GM04503 (cell line): ENCODE measurements at regions not wholly inside any gene's neighbourhood (a gene's known extent, or its start where the extent isn't known, plus 50 kb on each side); places are given as distances from the start of the nearest gene placed in this dataset.
"Not testable (repeated sequence)": the region's sequence is repeated elsewhere in the genome, so short reads cannot be mapped to it uniquely, and the experiment has no call there.

Experiments
- DNase-seq: peaks from one replicate; pipeline ENCODE4 v3.0.0-alpha.2; 2012; ENCODE audit warnings: low read depth

- DNase-seq = no peak
Measured at GRCh38 chr1:5733596-5733995, 258.6 kb downstream of the NPHP4 start.

DNA sequence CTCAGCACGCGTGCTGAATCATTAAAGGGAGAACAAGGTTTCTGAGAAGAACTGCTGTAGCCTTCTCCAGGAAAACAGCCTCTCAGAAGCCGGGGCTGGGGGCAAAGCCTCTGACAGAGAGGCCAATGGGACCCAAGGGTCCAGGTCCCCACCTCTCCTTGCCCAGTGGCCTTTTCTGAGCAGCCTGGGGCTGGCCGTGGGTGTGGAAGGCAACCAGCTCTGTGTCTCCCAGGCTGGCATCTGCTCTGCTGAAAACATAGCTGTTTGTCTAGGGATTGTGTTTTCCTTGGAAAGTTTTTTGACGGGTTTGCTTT, 261.2 kb downstream of the NPHP4 start:
- DNase-seq = no peak

- DNase-seq = no peak
Measured at GRCh38 chr1:5730272-5731109, 261.7 kb downstream of the NPHP4 start.

DNA sequence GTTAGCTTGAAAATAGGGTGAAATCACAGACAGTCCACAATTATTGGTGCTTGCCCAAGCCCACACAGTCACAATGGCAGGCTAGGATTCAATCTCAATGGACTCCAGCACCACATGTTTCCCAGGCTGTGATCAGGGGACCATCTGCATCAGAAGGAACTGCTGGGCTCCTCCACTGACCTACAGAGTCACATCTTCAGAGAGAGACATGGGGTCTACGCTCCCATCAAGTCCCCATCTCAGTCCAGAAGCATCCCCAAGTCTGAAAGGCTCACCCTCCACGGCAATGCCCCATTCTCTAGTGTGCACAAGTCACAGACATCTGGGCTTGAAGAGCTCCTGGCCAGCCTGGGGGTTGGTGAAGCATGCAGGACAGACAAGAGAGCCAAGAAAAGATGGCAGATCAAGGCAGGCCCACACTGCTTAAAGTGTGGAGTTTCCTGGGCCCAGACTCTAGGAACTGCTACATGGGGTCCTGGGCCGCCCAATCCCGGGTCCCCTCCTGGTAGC, 262.5 kb downstream of the NPHP4 start:
- DNase-seq = no peak

- DNase-seq = no peak
Measured at GRCh38 chr1:5728663-5729355, 263.4 kb downstream of the NPHP4 start.

GRCh38 chr1:5727871-5728643, 264.2 kb downstream of the NPHP4 start:
- no peak for DNase-seq

- no peak for DNase-seq
Measured at GRCh38 chr1:5727191-5727590, 265.0 kb downstream of the NPHP4 start.

- DNase-seq = not testable (repeated sequence)
Measured at GRCh38 chr1:5726586-5727184, 265.5 kb downstream of the NPHP4 start.

DNA sequence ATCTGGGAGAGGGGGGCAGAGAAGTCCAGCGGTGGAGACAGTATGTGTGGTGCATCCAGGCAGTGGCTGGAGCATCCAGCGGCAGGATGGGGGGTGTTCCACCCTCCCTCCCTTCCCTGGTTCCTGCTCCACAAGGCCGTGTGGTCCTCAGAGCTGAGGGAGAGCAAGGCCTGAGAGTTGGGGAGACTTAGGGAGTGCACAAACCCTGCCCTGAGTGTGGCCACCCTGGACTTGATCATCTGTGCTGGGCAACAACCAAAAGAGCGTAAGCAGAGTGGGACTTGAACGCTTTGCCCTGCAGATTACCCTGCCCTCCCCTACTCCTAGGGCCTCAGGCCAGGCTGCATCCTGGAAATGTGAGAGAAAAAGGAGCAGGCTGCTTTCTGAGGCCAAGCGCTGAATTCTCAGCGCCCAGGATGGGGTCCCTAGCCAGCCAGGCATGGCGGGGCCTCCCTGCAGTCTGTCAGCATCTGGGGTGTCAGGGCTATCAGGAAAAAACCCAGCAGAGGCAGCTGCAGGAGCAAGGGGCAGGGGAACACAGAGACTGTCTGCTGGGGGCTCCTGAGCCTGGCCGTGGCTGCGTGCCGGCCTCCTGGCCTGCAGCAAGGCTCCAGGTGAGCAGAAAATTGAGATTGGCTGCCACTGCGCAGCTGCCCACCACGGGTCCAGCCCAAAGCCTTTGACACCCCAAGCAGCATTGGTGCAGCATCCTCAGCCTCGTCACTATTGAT, 266.2 kb downstream of the NPHP4 start:
- no peak for DNase-seq

DNA sequence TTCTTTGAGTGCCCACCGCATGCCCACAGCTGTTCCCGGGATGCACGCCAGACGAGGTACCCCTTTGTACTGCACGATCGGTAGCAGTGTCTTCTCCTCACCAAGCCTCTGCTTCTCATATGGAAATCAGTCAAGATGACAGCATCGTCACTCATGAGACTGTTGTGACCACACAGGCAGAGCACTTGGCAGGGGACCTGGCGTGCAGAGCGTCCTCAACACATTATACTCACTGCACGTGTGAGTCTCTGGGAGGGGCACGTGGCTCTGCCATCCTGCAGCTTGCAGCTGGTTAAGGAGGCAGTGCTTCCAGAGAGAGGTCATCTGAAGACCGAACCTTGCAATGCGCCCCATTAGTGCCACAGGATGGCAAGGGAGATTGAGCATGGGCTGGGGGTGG, 266.8 kb downstream of the NPHP4 start:
- DNase-seq = no peak

DNA sequence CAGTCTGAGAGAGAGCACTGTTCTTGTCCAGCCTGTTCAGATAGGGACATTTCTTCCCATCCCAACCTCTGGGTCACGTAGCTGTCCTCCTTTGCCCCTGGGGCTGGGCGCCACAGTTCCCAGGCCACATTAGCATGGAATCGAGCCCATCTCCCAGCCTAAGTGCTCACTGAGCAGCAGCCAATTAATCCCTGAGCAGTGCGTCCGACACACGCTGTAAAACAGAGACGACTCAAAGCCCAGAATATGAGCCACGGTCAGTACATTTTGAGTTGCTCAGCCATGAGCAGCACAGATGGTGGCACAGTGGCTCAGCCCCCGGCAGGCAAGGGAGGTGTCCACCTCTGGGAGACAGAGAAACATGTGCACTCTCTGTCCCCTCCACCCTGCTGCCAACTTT, 267.4 kb downstream of the NPHP4 start:
- DNase-seq = no peak

GRCh38 chr1:5722635-5723164, 269.5 kb downstream of the NPHP4 start:
- no peak for DNase-seq

DNA sequence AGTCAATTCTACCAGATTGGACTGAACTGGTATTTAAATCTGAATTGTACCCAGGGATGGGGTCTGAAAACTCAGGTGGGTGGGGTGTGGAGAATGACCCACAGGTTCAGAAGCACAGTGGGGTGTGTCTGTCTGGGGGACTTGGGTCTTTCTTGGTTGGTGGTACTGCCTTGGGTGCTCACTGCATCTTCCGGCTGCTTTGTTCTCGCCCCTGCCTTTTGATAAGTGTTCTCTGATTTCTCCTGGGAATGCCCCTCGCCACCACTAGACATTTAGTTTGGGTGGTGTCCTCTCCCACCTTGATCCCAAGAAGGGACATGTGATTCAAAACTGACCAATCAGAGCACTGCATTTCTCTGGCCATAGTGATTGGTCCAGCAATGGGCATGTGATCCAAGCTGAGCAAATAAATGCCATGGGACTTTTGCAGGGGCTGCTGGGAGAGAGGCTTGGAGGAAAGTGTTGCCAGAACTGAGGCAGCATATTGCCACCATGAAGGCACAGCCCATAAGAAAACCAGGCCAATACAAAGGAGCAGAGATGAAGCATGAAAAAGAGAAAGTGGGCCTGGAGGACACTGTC, 270.5 kb downstream of the NPHP4 start:
- DNase-seq = no peak

DNA sequence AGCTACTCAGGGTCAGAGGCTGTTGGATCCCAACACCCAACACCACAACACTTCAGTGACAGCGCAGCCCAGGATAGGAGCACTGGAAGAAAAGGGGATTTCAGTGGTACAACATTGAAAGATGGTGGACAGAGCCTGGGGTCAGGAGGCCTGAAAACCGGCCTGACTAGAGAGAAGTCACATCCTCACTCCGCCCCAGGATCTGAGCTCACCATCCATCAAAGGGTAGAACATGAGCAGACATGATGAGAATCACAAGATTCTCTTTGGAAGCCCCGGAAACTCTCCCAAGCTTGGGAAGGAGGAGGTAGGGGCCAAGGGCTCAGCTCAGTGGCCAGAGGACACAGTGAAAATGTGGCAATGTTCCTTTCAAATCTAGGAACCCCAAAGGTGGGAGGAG, 271.3 kb downstream of the NPHP4 start:
- DNase-seq = no peak

- no peak for DNase-seq
Measured at GRCh38 chr1:5720484-5720883, 271.7 kb downstream of the NPHP4 start.

DNA sequence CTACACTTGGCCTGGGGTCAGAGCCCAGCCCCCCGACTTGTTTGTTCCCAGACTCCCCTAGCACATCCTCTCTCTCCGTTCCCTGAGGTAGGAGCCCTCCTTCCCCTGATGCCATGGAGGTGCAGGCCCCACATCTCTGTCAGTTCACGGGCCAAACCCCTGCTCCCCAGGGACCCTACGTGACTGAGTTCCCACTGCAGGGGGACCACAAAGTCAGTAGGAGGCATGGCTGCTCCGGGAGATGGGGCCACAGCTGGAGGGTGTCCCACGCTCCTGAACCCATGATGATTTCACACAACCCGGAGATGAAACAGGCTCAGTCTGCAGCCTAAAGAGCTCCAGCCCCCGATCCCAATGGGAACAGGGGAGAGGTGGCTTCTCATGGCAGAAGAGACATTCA, 272.2 kb downstream of the NPHP4 start:
- DNase-seq = no peak

GRCh38 chr1:5718831-5719632, 273.2 kb downstream of the NPHP4 start:
- no peak for DNase-seq

GRCh38 chr1:5717031-5717682, 275.1 kb downstream of the NPHP4 start:
- DNase-seq = no peak

GRCh38 chr1:5716126-5716525, 276.1 kb downstream of the NPHP4 start:
- DNase-seq = no peak
